ENCODE measurements at regions not wholly inside any gene's neighbourhood (a gene's known extent, or its start where the extent isn't known, plus 50 kb on each side); places are given as distances from the start of the nearest gene placed in this dataset.
A peak's percentile ranks its signal among the peaks of the same experiment; 100 is the strongest.
"Not testable (repeated sequence)": the region's sequence is repeated elsewhere in the genome, so short reads cannot be mapped to it uniquely, and the experiment has no call there.

- no peaks in the 10 kb centered on the region for H3K36me3 ChIP-seq (ENCODE audit: control insufficient read depth in 2 of 2, insufficient read depth in 1 of 2, low read length in 2 of 2)
- H3K4me3 ChIP-seq (ENCODE audit: low read depth, low read length), result no peak overlapping the region
- POLR2A ChIA-PET, result no interaction called here
- CTCF ChIA-PET, result no interaction called here
- no peak overlapping the region for H3K27ac ChIP-seq (ENCODE audit: extremely low read depth, low read depth, low read length)
- no peaks in the 10 kb centered on the region for H3K9me3 ChIP-seq (ENCODE audit: control insufficient read depth, insufficient read depth, low read depth, low read length)
- no peaks in the 10 kb centered on the region for H3K4me1 ChIP-seq (ENCODE audit: control insufficient read depth, insufficient read depth, low read length)
- no peak for TF ChIP-seq ZNF184 (tag by site-specific recombination; IDR thresholded peaks at IDR 0.05)
- no peak for TF ChIP-seq SP7 (tag by site-specific recombination; IDR thresholded peaks at IDR 0.05)
- TF ChIP-seq ZNF239 (tag by site-specific recombination; IDR thresholded peaks at IDR 0.05), result no peak
- TF ChIP-seq ZFP37 (tag by site-specific recombination; IDR thresholded peaks at IDR 0.05), result no peak
- no peak for TF ChIP-seq ZNF121 (tag by site-specific recombination; IDR thresholded peaks at IDR 0.05)
- TF ChIP-seq ZNF747 (tag by site-specific recombination; IDR thresholded peaks at IDR 0.05), result no peak
- no peak for TF ChIP-seq SCRT2 (tag by site-specific recombination; IDR thresholded peaks at IDR 0.05)
These were observed 145.7 kb downstream of the LIG4 start for GRCh38 chr13:108069521-108070210.

DNA sequence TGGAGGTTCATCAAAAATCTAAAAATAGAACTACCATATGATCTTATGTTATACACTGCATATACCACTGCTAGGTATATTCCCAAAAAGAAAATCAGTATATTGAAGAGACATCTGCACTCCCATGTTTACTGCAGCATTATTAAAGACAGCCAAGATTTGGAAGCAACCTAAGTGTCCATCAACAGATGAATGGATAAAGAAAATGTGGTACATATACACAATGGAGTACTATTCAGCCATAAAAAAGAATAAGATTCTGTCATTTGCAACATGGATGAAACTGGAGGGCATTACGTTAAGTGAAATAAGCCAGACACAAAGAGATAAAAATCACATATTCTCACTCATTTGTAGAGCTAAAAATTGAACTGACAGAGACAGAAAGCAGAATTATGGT, 151.0 kb downstream of the LIG4 start:
- 0 out of 2 replicates have a peak, but pooled peaks have one; percentile 30 for TF ChIP-seq ZNF146 (tag by site-specific recombination; IDR thresholded peaks at IDR 0.05)
- not testable (repeated sequence) for H3K4me1 ChIP-seq (ENCODE audit: control insufficient read depth, insufficient read depth, low read length)

GRCh38 chr13:108060111-108060510, 155.2 kb downstream of the LIG4 start:
- Histone ChIP-seq H3K4me1 (ENCODE audit: control insufficient read depth, insufficient read depth, low read length) (no peaks in the 10 kb centered on the region), H3K27ac (ENCODE audit: extremely low read depth, low read depth, low read length) (no peak overlapping the region), H3K9me3 (ENCODE audit: control insufficient read depth, insufficient read depth, low read depth, low read length) (no peaks in the 10 kb centered on the region), H3K36me3 (ENCODE audit: control insufficient read depth in 2 of 2, insufficient read depth in 1 of 2, low read length in 2 of 2) (no peaks in the 10 kb centered on the region), H3K4me3 (ENCODE audit: low read depth, low read length) (no peak overlapping the region)
- POLR2A ChIA-PET, result no interaction called here
- CTCF ChIA-PET, result no interaction called here
- TF ChIP-seq ZNF658 (tag by site-specific recombination; IDR thresholded peaks at IDR 0.05), result no peak
- TF ChIP-seq ZNF449 (tag by site-specific recombination; IDR thresholded peaks at IDR 0.05), result no peak
- TF ChIP-seq ZIC2 (tag by site-specific recombination; IDR thresholded peaks at IDR 0.05), result no peak
- no peak for TF ChIP-seq ZNF23 (tag by site-specific recombination; IDR thresholded peaks at IDR 0.05; ENCODE audit: borderline replicate concordance)
- TF ChIP-seq, protein P1, sequence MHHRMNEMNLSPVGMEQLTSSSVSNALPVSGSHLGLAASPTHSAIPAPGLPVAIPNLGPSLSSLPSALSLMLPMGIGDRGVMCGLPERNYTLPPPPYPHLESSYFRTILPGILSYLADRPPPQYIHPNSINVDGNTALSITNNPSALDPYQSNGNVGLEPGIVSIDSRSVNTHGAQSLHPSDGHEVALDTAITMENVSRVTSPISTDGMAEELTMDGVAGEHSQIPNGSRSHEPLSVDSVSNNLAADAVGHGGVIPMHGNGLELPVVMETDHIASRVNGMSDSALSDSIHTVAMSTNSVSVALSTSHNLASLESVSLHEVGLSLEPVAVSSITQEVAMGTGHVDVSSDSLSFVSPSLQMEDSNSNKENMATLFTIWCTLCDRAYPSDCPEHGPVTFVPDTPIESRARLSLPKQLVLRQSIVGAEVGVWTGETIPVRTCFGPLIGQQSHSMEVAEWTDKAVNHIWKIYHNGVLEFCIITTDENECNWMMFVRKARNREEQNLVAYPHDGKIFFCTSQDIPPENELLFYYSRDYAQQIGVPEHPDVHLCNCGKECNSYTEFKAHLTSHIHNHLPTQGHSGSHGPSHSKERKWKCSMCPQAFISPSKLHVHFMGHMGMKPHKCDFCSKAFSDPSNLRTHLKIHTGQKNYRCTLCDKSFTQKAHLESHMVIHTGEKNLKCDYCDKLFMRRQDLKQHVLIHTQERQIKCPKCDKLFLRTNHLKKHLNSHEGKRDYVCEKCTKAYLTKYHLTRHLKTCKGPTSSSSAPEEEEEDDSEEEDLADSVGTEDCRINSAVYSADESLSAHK (tag by site-specific recombination; IDR thresholded peaks at IDR 0.05), result no peak
- TF ChIP-seq, protein P2, sequence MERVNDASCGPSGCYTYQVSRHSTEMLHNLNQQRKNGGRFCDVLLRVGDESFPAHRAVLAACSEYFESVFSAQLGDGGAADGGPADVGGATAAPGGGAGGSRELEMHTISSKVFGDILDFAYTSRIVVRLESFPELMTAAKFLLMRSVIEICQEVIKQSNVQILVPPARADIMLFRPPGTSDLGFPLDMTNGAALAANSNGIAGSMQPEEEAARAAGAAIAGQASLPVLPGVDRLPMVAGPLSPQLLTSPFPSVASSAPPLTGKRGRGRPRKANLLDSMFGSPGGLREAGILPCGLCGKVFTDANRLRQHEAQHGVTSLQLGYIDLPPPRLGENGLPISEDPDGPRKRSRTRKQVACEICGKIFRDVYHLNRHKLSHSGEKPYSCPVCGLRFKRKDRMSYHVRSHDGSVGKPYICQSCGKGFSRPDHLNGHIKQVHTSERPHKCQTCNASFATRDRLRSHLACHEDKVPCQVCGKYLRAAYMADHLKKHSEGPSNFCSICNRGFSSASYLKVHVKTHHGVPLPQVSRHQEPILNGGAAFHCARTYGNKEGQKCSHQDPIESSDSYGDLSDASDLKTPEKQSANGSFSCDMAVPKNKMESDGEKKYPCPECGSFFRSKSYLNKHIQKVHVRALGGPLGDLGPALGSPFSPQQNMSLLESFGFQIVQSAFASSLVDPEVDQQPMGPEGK (tag by site-specific recombination; IDR thresholded peaks at IDR 0.05), result no peak
- no peak for TF ChIP-seq KLF7 (tag by site-specific recombination; IDR thresholded peaks at IDR 0.05; ENCODE audit: borderline replicate concordance)
- TF ChIP-seq ZNF239 (tag by site-specific recombination; IDR thresholded peaks at IDR 0.05), result no peak
- TF ChIP-seq ZBTB6 (tag by site-specific recombination; IDR thresholded peaks at IDR 0.05), result no peak
- TF ChIP-seq TRIM28 (IDR thresholded peaks at IDR 0.05; ENCODE audit: borderline replicate concordance, low read length), result no peak
- TF ChIP-seq ZNF423 (tag by site-specific recombination; IDR thresholded peaks at IDR 0.05), result no peak
- TF ChIP-seq REST (tag by site-specific recombination; IDR thresholded peaks at IDR 0.05), result no peak
- no peak for TF ChIP-seq ZNF274 (IDR thresholded peaks at IDR 0.05; ENCODE audit: low read length)
- TF ChIP-seq ZNF274 (tag by site-specific recombination; IDR thresholded peaks at IDR 0.05; ENCODE audit: borderline replicate concordance), result no peak

More for the DNA sequence above, 151.0 kb downstream of the LIG4 start:
- H3K27ac ChIP-seq (ENCODE audit: extremely low read depth, low read depth, low read length); CTCF ChIA-PET; H3K4me3 ChIP-seq (ENCODE audit: low read depth, low read length); POLR2A ChIA-PET; H3K36me3 ChIP-seq (ENCODE audit: control insufficient read depth in 2 of 2, insufficient read depth in 1 of 2, low read length in 2 of 2); H3K9me3 ChIP-seq (ENCODE audit: control insufficient read depth, insufficient read depth, low read depth, low read length): not testable (repeated sequence)
